Trophoblast cell (in vitro differentiated cells and primary cell): ENCODE measurements at regions not wholly inside any gene's neighbourhood (a gene's known extent, or its start where the extent isn't known, plus 50 kb on each side); places are given as distances from the start of the nearest gene placed in this dataset.

ENCODE experiments used
- DNase-seq, 2 donors: peaks; one replicate each; pipeline ENCODE4 v3.0.0-alpha.2; 2016
- H2AFZ ChIP-seq: 2 replicates; pipeline ENCODE4 v1.6.1; 2013; ENCODE audit warnings: low read length, moderate library complexity, mild to moderate bottlenecking; ENCODE audit not compliant: insufficient read depth, poor library complexity
- H2AK5ac ChIP-seq: 2 replicates; pipeline ENCODE4 v1.6.1; 2013; ENCODE audit warnings: mild to moderate bottlenecking, low read length
- H2BK120ac ChIP-seq: 2 replicates; pipeline ENCODE4 v1.6.1; 2013; ENCODE audit warnings: low read length, mild to moderate bottlenecking, moderate library complexity; ENCODE audit not compliant: insufficient read depth, poor library complexity
- H2BK12ac ChIP-seq: 2 replicates; pipeline ENCODE4 v1.6.1; 2013; ENCODE audit warnings: mild to moderate bottlenecking, low read length, moderate library complexity
- H2BK5ac ChIP-seq: 2 replicates; pipeline ENCODE4 v1.6.1; 2013; ENCODE audit warnings: low read length, low read depth, moderate library complexity, mild to moderate bottlenecking; ENCODE audit not compliant: poor library complexity
- H3K14ac ChIP-seq: 2 replicates; pipeline ENCODE4 v1.6.1; 2013; ENCODE audit warnings: mild to moderate bottlenecking, low read length
- H3K18ac ChIP-seq: 2 replicates; pipeline ENCODE4 v1.6.1; 2013; ENCODE audit warnings: mild to moderate bottlenecking, low read length
- H3K23ac ChIP-seq: 2 replicates; pipeline ENCODE4 v1.6.1; 2013; ENCODE audit warnings: low read length
- H3K27ac ChIP-seq: 2 replicates; pipeline ENCODE4 v1.5.1; 2013; ENCODE audit warnings: low read depth, mild to moderate bottlenecking, inconsistent platforms, low read length, moderate library complexity
- H3K27me3 ChIP-seq: 2 replicates; pipeline ENCODE4 v1.6.1; 2013; ENCODE audit warnings: inconsistent platforms, mild to moderate bottlenecking, low read length, moderate library complexity; ENCODE audit not compliant: insufficient read depth
- H3K36me3 ChIP-seq, 2 experiments: 1 replicate in 1 of 2; 2 replicates in 1 of 2; pipeline ENCODE4 v1.6.1; 2013; ENCODE audit warnings: low read length in 2 of 2, mild to moderate bottlenecking in 2 of 2, moderate library complexity in 1 of 2; ENCODE audit not compliant: insufficient read depth in 2 of 2, control insufficient read depth in 1 of 2
- H3K4ac ChIP-seq: 2 replicates; pipeline ENCODE4 v1.6.1; 2013; ENCODE audit warnings: low read depth, mild to moderate bottlenecking, low read length, moderate library complexity
- H3K4me1 ChIP-seq, 2 experiments: 1 replicate in 1 of 2; 2 replicates in 1 of 2; pipeline ENCODE4 v1.6.1; 2013; ENCODE audit warnings: low read length in 2 of 2, mild to moderate bottlenecking in 2 of 2, moderate library complexity in 1 of 2; ENCODE audit not compliant: insufficient read depth in 2 of 2, control insufficient read depth in 1 of 2
- H3K4me2 ChIP-seq: 2 replicates; pipeline ENCODE4 v1.6.1; 2013; ENCODE audit warnings: inconsistent platforms, mild to moderate bottlenecking, low read length, moderate library complexity
- H3K4me3 ChIP-seq: 2 replicates; pipeline ENCODE4 v1.5.1; 2013; ENCODE audit warnings: mild to moderate bottlenecking, low read depth, low read length, inconsistent platforms
- H3K79me1 ChIP-seq: one replicate; pipeline ENCODE4 v1.6.1; 2013; ENCODE audit warnings: low read length
- H3K79me2 ChIP-seq: 2 replicates; pipeline ENCODE4 v1.6.1; 2013; ENCODE audit warnings: low read length, mild to moderate bottlenecking; ENCODE audit not compliant: control insufficient read depth, insufficient read depth, poor library complexity
- H3K9ac ChIP-seq: 2 replicates; pipeline ENCODE4 v1.6.1; 2013; ENCODE audit warnings: mild to moderate bottlenecking, low read length
- H3K9me3 ChIP-seq: 2 replicates; pipeline ENCODE4 v1.6.1; 2013; ENCODE audit warnings: low read depth, mild to moderate bottlenecking, control low read depth, inconsistent platforms, low read length; ENCODE audit not compliant: insufficient read depth
- H4K12ac ChIP-seq: 2 replicates; pipeline ENCODE4 v1.6.1; 2013; ENCODE audit warnings: low read depth, mild to moderate bottlenecking, low read length, moderate library complexity
- H4K8ac ChIP-seq: 2 replicates; pipeline ENCODE4 v1.6.1; 2013; ENCODE audit warnings: low read depth, mild to moderate bottlenecking, low read length, moderate library complexity
- H4K91ac ChIP-seq: one replicate; pipeline ENCODE4 v1.6.1; 2013; ENCODE audit warnings: low read depth, mild to moderate bottlenecking, low read length, moderate library complexity
- WGBS: extraction: QIAGEN DNeasy Blood & Tissue Kit; methylation state at CpG from one replicate; pipeline ENCODE4 v1.1.7; 2013; ENCODE audit warnings: missing lambda C conversion rate; ENCODE audit not compliant: insufficient read length, insufficient coverage; ENCODE audit errors: extremely low coverage; 5-methylcytosine and 5-hydroxymethylcytosine counted together

DNA sequence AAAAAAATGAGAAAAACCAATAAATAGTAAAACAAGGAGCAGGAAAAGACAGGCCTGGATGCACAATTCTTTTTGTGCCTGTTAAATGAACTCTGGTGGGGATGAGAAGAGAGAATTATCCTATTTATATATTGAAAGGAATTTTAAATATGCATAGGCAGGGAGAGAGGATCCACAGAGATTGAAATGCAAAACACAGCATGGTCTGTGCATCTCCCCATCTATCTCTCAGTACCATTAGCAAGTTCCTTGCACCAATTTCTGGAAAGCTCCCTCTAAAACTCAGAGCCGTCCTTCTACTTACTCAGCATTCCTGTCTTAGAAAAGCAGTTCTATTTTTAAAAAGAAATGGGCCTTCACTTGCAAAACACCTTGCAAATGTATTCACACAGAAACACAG, 502.3 kb upstream of the KLHL29 start:
- no peak overlapping the region for H4K8ac ChIP-seq
- DNase-seq: no peak
- no peak overlapping the region for H4K12ac ChIP-seq
- H4K91ac ChIP-seq: no peak overlapping the region
- H3K23ac ChIP-seq: no peak overlapping the region
- no peak overlapping the region for H3K9ac ChIP-seq
- H3K4me1 ChIP-seq: no peaks in the 10 kb centered on the region
- H3K36me3 ChIP-seq: no peaks in the 10 kb centered on the region
- H3K27ac ChIP-seq: no peak overlapping the region
- no peak overlapping the region for H3K4me3 ChIP-seq
- no peak overlapping the region for H3K18ac ChIP-seq
- no peak overlapping the region for H3K4ac ChIP-seq
- no peak overlapping the region for H2AK5ac ChIP-seq
- H2BK5ac ChIP-seq: no peak overlapping the region
- H3K27me3 ChIP-seq: no peaks in the 10 kb centered on the region
- no peak overlapping the region for H2BK120ac ChIP-seq
- H2BK12ac ChIP-seq: no peak overlapping the region
- no peaks in the 10 kb centered on the region for H3K79me2 ChIP-seq
- H2AFZ ChIP-seq: no peak overlapping the region
- no peaks in the 10 kb centered on the region for H3K9me3 ChIP-seq
- no peak overlapping the region for H3K14ac ChIP-seq
- WGBS: no CpG with 5 or more reads among the region's 1 CpG
- H3K4me2 ChIP-seq: no peak overlapping the region
- H3K79me1 ChIP-seq: no peaks in the 10 kb centered on the region

DNA sequence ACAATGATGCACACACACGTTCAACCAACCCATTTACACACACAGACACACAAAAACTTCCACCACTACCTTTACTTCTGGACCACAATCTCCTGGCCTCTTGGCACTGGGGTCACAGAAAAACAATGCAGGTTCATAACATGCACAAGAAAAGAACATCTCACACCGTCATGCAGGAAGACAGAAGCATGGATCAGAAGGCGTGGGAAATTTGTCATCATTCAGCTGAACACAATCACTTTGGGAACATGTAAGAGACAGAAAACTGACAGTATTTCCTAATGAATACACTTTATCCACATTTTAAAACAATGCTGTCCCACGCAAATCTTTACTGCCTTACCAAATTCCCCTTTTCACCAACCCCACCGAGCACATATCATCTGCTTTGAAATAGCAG, 501.9 kb upstream of the KLHL29 start:
- no peaks in the 10 kb centered on the region for H3K4me1 ChIP-seq
- H4K8ac ChIP-seq: no peak overlapping the region
- no peaks in the 10 kb centered on the region for H3K9me3 ChIP-seq
- H3K4ac ChIP-seq: no peak overlapping the region
- no peak overlapping the region for H2AK5ac ChIP-seq
- H3K79me1 ChIP-seq: no peaks in the 10 kb centered on the region
- no peak overlapping the region for H4K12ac ChIP-seq
- no peak overlapping the region for H3K27ac ChIP-seq
- H3K4me2 ChIP-seq: no peak overlapping the region
- H3K18ac ChIP-seq: no peak overlapping the region
- no peak overlapping the region for H2AFZ ChIP-seq
- no peaks in the 10 kb centered on the region for H3K36me3 ChIP-seq
- WGBS: 100% methylated on average over 2 of the region's 5 CpGs
- no peak overlapping the region for H2BK5ac ChIP-seq
- no peak overlapping the region for H3K14ac ChIP-seq
- H3K23ac ChIP-seq: no peak overlapping the region
- no peaks in the 10 kb centered on the region for H3K79me2 ChIP-seq
- H3K4me3 ChIP-seq: no peak overlapping the region
- DNase-seq: no peak
- H2BK120ac ChIP-seq: no peak overlapping the region
- H2BK12ac ChIP-seq: no peak overlapping the region
- H3K9ac ChIP-seq: no peak overlapping the region
- no peaks in the 10 kb centered on the region for H3K27me3 ChIP-seq
- H4K91ac ChIP-seq: no peak overlapping the region

DNA sequence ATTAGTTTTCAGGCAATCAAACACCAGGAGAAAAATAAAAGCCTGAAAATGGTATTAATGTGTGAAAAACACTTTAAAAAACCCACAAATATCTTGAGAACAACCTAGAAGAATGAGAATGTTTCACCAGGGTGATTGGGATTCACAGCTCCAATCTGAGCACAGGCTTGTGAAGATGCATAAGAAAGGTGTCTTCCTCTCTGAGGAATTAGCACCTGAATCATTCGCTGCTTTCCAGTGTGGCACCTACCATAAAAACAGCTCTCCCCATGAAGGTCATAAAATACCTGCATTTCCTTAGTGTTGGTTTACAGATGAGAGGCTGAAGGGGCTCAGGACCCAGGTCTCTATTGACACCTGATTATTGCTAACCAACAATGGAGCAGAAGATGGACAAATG, 499.7 kb upstream of the KLHL29 start:
- Histone ChIP-seq H4K8ac (no peak overlapping the region), H2BK120ac (no peak overlapping the region), H3K4me2 (no peak overlapping the region), H3K18ac (no peak overlapping the region), H3K79me2 (no peaks in the 10 kb centered on the region), H2AFZ (no peak overlapping the region), H2AK5ac (no peak overlapping the region), H3K27me3 (no peaks in the 10 kb centered on the region), H2BK5ac (no peak overlapping the region), H3K23ac (no peak overlapping the region), H3K14ac (no peak overlapping the region), H3K4me1 (no peaks in the 10 kb centered on the region), H3K4ac (no peak overlapping the region), H3K27ac (no peak overlapping the region), H3K36me3 (no peaks in the 10 kb centered on the region), H2BK12ac (no peak overlapping the region), H4K12ac (no peak overlapping the region), H3K9ac (no peak overlapping the region), H3K9me3 (peaks cover 3% of the 10 kb centered on the region), H3K79me1 (no peaks in the 10 kb centered on the region), H3K4me3 (no peak overlapping the region), H4K91ac (no peak overlapping the region)
- WGBS: no CpG with 5 or more reads among the region's 1 CpG
- DNase-seq: no peak

DNA sequence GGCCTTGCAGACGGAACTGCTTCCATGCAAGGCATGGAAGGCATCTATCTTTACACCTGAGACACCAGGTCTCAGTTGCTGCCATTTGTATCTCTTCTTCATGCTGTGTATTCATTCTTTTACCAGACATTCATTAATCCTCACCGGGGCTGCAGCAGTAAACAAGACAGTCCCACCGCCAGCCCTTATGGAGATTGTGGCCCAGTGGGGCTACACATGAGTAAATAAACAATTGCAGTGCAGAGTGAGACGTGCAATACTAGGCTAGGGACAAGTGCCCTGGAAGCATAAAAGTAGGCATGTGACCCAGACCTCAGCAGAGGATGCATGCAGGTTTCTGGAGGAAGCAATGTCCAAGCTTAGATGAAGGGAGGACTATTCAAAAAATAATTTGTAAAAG, 497.6 kb upstream of the KLHL29 start:
- H3K9ac ChIP-seq: no peak overlapping the region
- no peaks in the 10 kb centered on the region for H3K36me3 ChIP-seq
- no peak overlapping the region for H2BK120ac ChIP-seq
- no peak overlapping the region for H4K8ac ChIP-seq
- no peak overlapping the region for H2BK5ac ChIP-seq
- H4K12ac ChIP-seq: no peak overlapping the region
- H2BK12ac ChIP-seq: no peak overlapping the region
- H3K23ac ChIP-seq: no peak overlapping the region
- no peak overlapping the region for H2AK5ac ChIP-seq
- H3K4ac ChIP-seq: no peak overlapping the region
- no peak overlapping the region for H3K4me3 ChIP-seq
- H3K79me2 ChIP-seq: no peaks in the 10 kb centered on the region
- H3K9me3 ChIP-seq: peaks cover 4% of the 10 kb centered on the region
- no peaks in the 10 kb centered on the region for H3K79me1 ChIP-seq
- no peak overlapping the region for H3K18ac ChIP-seq
- no peak overlapping the region for H3K14ac ChIP-seq
- no peaks in the 10 kb centered on the region for H3K27me3 ChIP-seq
- no peak overlapping the region for H3K27ac ChIP-seq
- H3K4me2 ChIP-seq: no peak overlapping the region
- WGBS: no CpG with 5 or more reads among the region's 4 CpGs
- no peak overlapping the region for H4K91ac ChIP-seq
- no peak for DNase-seq
- no peak overlapping the region for H2AFZ ChIP-seq
- no peaks in the 10 kb centered on the region for H3K4me1 ChIP-seq
